GM12892 (cell line): ENCODE measurements at regions not wholly inside any gene's neighbourhood (a gene's known extent, or its start where the extent isn't known, plus 50 kb on each side); places are given as distances from the start of the nearest gene placed in this dataset.

ENCODE experiments used
- POLR2A ChIP-seq: IDR thresholded peaks from 2 replicates; pipeline ENCODE4 v1.6.1; 2011; ENCODE audit warnings: low read depth, low read length, control low read depth
- POLR2AphosphoS5 ChIP-seq: IDR thresholded peaks from 2 replicates; pipeline ENCODE4 v1.6.1; 2011; ENCODE audit warnings: low read depth, low read length, control low read depth

- TF ChIP-seq POLR2A (no peak), POLR2AphosphoS5 (no peak)
Measured at GRCh38 chr18:30096796-30097195, 945.7 kb downstream of the DSC3 start.
